ENCODE measurements at regions not wholly inside any gene's neighbourhood (a gene's known extent, or its start where the extent isn't known, plus 50 kb on each side); places are given as distances from the start of the nearest gene placed in this dataset.

DNA sequence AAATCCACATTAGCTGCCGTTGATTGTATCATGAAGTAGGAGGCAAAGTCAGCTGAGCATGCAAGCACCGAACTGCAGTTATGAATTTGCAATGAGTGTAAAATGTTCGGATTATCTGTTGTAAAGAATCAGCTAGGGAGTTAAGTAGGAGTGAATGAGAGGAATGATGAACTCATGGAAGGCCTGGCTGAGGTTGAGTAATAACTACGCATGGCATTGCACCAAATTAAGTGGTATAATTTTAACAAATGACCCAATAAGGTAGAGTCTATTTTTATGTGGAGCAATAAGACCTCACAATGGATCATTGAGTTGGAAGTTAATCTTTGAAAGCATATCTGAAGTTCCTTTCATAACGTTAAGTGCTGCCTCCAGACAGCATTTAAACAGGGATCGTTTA lies 288.2 kb upstream of the CHST9 start:
- H3K4me3 ChIP-seq (ENCODE audit: control insufficient read depth, low read depth, low read length): no peak overlapping the region
- no peak for TF ChIP-seq CTCF (IDR thresholded peaks at IDR 0.05; ENCODE audit: control insufficient read depth, insufficient read depth, low read depth, low read length, missing control alignments)
- no peak for DNase-seq (ENCODE audit: low read depth)

- DNase-seq (ENCODE audit: low read depth): no peak
- no peak for TF ChIP-seq CTCF (IDR thresholded peaks at IDR 0.05; ENCODE audit: control insufficient read depth, insufficient read depth, low read depth, low read length, missing control alignments)
- no peak overlapping the region for H3K4me3 ChIP-seq (ENCODE audit: control insufficient read depth, low read depth, low read length)
Observed at GRCh38 chr18:27467073-27467472, 282.0 kb upstream of the CHST9 start.

DNA sequence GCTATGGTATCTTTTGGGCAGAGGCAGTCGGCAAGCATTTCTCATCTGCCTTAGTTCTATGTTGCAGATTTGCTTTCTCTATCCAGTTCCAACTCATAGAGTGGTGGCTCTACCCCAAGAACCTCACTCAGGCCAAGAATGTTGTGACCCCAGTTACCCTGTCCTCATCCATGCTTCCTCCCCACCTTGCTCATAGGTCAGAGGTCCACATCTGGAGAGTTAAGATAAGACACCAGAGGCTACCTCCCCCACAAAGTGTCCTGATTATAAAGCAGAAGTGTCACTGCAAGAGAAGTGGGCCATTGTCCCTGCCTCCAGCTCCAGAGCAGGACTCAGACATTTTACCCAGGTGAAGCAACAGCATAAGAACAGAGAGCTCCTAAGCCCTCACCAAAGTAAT lies 276.8 kb upstream of the CHST9 start:
- H3K4me3 ChIP-seq (ENCODE audit: control insufficient read depth, low read depth, low read length): no peak overlapping the region
- TF ChIP-seq CTCF (IDR thresholded peaks at IDR 0.05; ENCODE audit: control insufficient read depth, insufficient read depth, low read depth, low read length, missing control alignments): no peak
- DNase-seq (ENCODE audit: low read depth): no peak

GRCh38 chr18:27449104-27449503 lies 264.0 kb upstream of the CHST9 start:
- DNase-seq (ENCODE audit: low read depth): no peak
- TF ChIP-seq CTCF (IDR thresholded peaks at IDR 0.05; ENCODE audit: control insufficient read depth, insufficient read depth, low read depth, low read length, missing control alignments): no peak
- H3K4me3 ChIP-seq (ENCODE audit: control insufficient read depth, low read depth, low read length): no peak overlapping the region

GRCh38 chr18:27447930-27448329 lies 262.8 kb upstream of the CHST9 start:
- no peak for TF ChIP-seq CTCF (IDR thresholded peaks at IDR 0.05; ENCODE audit: control insufficient read depth, insufficient read depth, low read depth, low read length, missing control alignments)
- no peak for DNase-seq (ENCODE audit: low read depth)

GRCh38 chr18:27447451-27447881 lies 262.4 kb upstream of the CHST9 start:
- TF ChIP-seq CTCF (IDR thresholded peaks at IDR 0.05; ENCODE audit: control insufficient read depth, insufficient read depth, low read depth, low read length, missing control alignments): no peak
- no peak overlapping the region for H3K4me3 ChIP-seq (ENCODE audit: control insufficient read depth, low read depth, low read length)
- no peak for DNase-seq (ENCODE audit: low read depth)

More at GRCh38 chr18:27447930-27448329, 262.8 kb upstream of the CHST9 start:
- no peak overlapping the region for H3K4me3 ChIP-seq (ENCODE audit: control insufficient read depth, low read depth, low read length)

DNA sequence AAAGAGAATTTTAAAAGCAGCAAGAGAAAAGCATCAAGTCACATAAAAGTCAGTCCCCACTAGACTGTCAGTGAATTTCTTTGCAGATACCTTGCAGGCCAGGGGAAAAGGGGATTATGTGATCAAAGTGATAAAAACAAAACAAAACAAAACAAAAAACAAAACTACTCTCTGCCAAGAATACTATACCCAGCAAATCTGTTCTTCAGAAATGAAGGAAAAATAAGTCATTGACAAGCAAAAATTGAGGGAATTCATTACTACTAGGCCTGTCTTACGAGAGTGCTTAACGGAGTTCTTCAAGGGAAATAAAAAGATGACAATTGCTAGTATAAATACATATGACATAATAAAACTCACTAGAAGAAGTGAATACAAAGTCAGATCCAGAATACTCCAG lies 245.5 kb upstream of the CHST9 start:
- no peak for TF ChIP-seq CTCF (IDR thresholded peaks at IDR 0.05; ENCODE audit: control insufficient read depth, insufficient read depth, low read depth, low read length, missing control alignments)
- DNase-seq (ENCODE audit: low read depth): no peak
- no peak overlapping the region for H3K4me3 ChIP-seq (ENCODE audit: control insufficient read depth, low read depth, low read length)
